ENCODE measurements at regions not wholly inside any gene's neighbourhood (a gene's known extent, or its start where the extent isn't known, plus 50 kb on each side); places are given as distances from the start of the nearest gene placed in this dataset.

- ATAC-seq (replicated peaks in 1 of 2) (no peak), DNase-seq (no peak)
- H3K27ac Mint-ChIP-seq, result no peak overlapping the region
- peaks cover 23% of the 10 kb centered on the region for H3K27me3 Mint-ChIP-seq (ENCODE audit: low read depth)
- no peaks in the 10 kb centered on the region for H3K4me1 Mint-ChIP-seq (ENCODE audit: low read depth)
- no peak overlapping the region for H3K4me3 Mint-ChIP-seq
- no peaks in the 10 kb centered on the region for H3K36me3 Mint-ChIP-seq (ENCODE audit: insufficient read depth in 2 of 2)
- no peaks in the 10 kb centered on the region for H3K9me3 Mint-ChIP-seq
Measured at GRCh38 chr11:18878211-18878610, 61.0 kb downstream of the MRGPRX1 start.

GRCh38 chr11:18865951-18866350 is 73.3 kb downstream of the MRGPRX1 start:
- Mint-ChIP-seq H3K36me3 (ENCODE audit: insufficient read depth in 2 of 2) (no peaks in the 10 kb centered on the region), H3K27ac (no peak overlapping the region), H3K4me3 (no peak overlapping the region), H3K27me3 (ENCODE audit: low read depth) (peaks cover 22% of the 10 kb centered on the region), H3K9me3 (no peaks in the 10 kb centered on the region), H3K4me1 (ENCODE audit: low read depth) (no peaks in the 10 kb centered on the region)
- DNase-seq (no peak), ATAC-seq (replicated peaks in 1 of 2) (no peak)

- H3K4me3 Mint-ChIP-seq, result no peak overlapping the region
- H3K9me3 Mint-ChIP-seq, result no peaks in the 10 kb centered on the region
- H3K27ac Mint-ChIP-seq, result no peak overlapping the region
- H3K4me1 Mint-ChIP-seq (ENCODE audit: low read depth), result no peaks in the 10 kb centered on the region
- no peak for DNase-seq
- no peaks in the 10 kb centered on the region for H3K36me3 Mint-ChIP-seq (ENCODE audit: insufficient read depth in 2 of 2)
- ATAC-seq (replicated peaks in 1 of 2), result no peak
- peaks cover 22% of the 10 kb centered on the region for H3K27me3 Mint-ChIP-seq (ENCODE audit: low read depth)
Measured at GRCh38 chr11:18865261-18865660, 73.7 kb upstream of the PTPN5 start.

GRCh38 chr11:18853086-18853720 is 61.6 kb upstream of the PTPN5 start:
- H3K9me3 Mint-ChIP-seq, result peaks cover 1 to 2% of the 10 kb centered on the region in 2 donors
- no peak for ATAC-seq (replicated peaks in 1 of 2)
- no peak overlapping the region for H3K27ac Mint-ChIP-seq

GRCh38 chr11:18849406-18849805 is 57.8 kb upstream of the PTPN5 start:
- Mint-ChIP-seq H3K27me3 (ENCODE audit: low read depth) (peaks cover 7% of the 10 kb centered on the region), H3K36me3 (ENCODE audit: insufficient read depth in 2 of 2) (no peaks in the 10 kb centered on the region), H3K27ac (no peak overlapping the region), H3K4me3 (no peak overlapping the region), H3K9me3 (peaks cover 0 to 2% of the 10 kb centered on the region in 2 donors), H3K4me1 (ENCODE audit: low read depth) (no peaks in the 10 kb centered on the region)
- ATAC-seq (replicated peaks in 1 of 2) (no peak), DNase-seq (no peak)

More at GRCh38 chr11:18853086-18853720, 61.6 kb upstream of the PTPN5 start:
- DNase-seq, result no peak
- peaks cover 0 to 1% of the 10 kb centered on the region in 2 donors for H3K36me3 Mint-ChIP-seq (ENCODE audit: insufficient read depth in 2 of 2)
- H3K4me1 Mint-ChIP-seq (ENCODE audit: low read depth), result no peaks in the 10 kb centered on the region
- no peak overlapping the region for H3K4me3 Mint-ChIP-seq
- H3K27me3 Mint-ChIP-seq (ENCODE audit: low read depth), result peaks cover 18% of the 10 kb centered on the region

GRCh38 chr11:18844753-18845367 is 53.3 kb upstream of the PTPN5 start:
- ATAC-seq (replicated peaks in 1 of 2) (no peak), DNase-seq (peak in 1 of 2 donors; percentile 4)
- peaks cover 3 to 4% of the 10 kb centered on the region in 2 donors for H3K9me3 Mint-ChIP-seq
- no peaks in the 10 kb centered on the region for H3K4me1 Mint-ChIP-seq (ENCODE audit: low read depth)
- no peak overlapping the region for H3K27ac Mint-ChIP-seq
- H3K36me3 Mint-ChIP-seq (ENCODE audit: insufficient read depth in 2 of 2), result peaks cover 0 to 3% of the 10 kb centered on the region in 2 donors
- peaks cover 5% of the 10 kb centered on the region for H3K27me3 Mint-ChIP-seq (ENCODE audit: low read depth)
- H3K4me3 Mint-ChIP-seq, result no peak overlapping the region

All from activated T-cell treated with anti-CD3 and anti-CD28 coated beads, Interleukin-2, amount 50 U/mL, for 72 hours (primary cell).